Progenitor cell of endocrine pancreas (in vitro differentiated cells): ENCODE measurements at regions not wholly inside any gene's neighbourhood (a gene's known extent, or its start where the extent isn't known, plus 50 kb on each side); places are given as distances from the start of the nearest gene placed in this dataset.
A peak's percentile ranks its signal among the peaks of the same experiment; 100 is the strongest.

ENCODE experiments used
- DNase-seq: peaks from one replicate; pipeline ENCODE4 v3.0.0; 2021; ENCODE audit warnings: low spot score; ENCODE audit not compliant: unreplicated experiment
- H3K27ac Mint-ChIP-seq: 2 replicates; pipeline ENCODE4 v1.8.0; 2021; ENCODE audit warnings: mild to moderate bottlenecking, moderate library complexity, mixed read lengths
- H3K27me3 Mint-ChIP-seq: 2 replicates; pipeline ENCODE4 v1.8.0; 2021; ENCODE audit warnings: mixed read lengths
- H3K36me3 Mint-ChIP-seq: 2 replicates; pipeline ENCODE4 v1.8.0; 2022; ENCODE audit warnings: mixed read lengths; ENCODE audit not compliant: insufficient read depth
- H3K4me1 Mint-ChIP-seq: 2 replicates; pipeline ENCODE4 v1.8.0; 2021; ENCODE audit warnings: low read depth, mixed read lengths
- H3K4me3 Mint-ChIP-seq: 2 replicates; pipeline ENCODE4 v1.8.0; 2021; ENCODE audit warnings: low read depth, mild to moderate bottlenecking, moderate library complexity, mixed read lengths
- H3K9me3 Mint-ChIP-seq: 2 replicates; pipeline ENCODE4 v1.8.0; 2021; ENCODE audit warnings: low read depth, mixed read lengths
- TF ChIP-seq, protein P1 (sequence below): fragments of 200-600 bp; sonication (generic); IDR thresholded peaks from one replicate; pipeline ENCODE4 v1.5.0; 2021; ENCODE audit warnings: antibody characterized with exemption, mild to moderate bottlenecking; ENCODE audit not compliant: unreplicated experiment

DNA sequence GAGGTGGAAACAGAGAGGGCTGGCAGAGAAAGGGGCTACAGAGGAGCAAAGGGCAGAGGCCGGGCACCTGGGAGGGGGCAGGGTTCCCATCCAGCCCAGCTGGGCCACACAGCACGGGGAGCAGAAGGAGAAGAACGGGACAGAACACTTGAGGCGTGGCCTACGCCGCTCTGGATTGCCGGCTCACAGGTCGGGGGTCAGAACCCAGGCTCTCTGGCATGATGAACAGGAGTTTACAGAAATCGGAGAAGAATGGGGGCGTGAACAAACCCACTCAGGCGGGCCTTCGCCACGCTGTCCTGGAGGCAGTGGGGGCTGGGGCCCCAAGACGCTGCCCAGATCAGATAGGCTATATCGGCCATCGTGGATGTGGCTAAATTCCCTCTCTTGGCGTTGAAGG, 362.2 kb upstream of the SHH start:
- Mint-ChIP-seq H3K4me3 (no peak overlapping the region), H3K36me3 (no peaks in the 10 kb centered on the region), H3K27me3 (peaks cover 30% of the 10 kb centered on the region), H3K9me3 (no peaks in the 10 kb centered on the region), H3K4me1 (no peaks in the 10 kb centered on the region), H3K27ac (no peak overlapping the region)
- TF ChIP-seq, protein P1, sequence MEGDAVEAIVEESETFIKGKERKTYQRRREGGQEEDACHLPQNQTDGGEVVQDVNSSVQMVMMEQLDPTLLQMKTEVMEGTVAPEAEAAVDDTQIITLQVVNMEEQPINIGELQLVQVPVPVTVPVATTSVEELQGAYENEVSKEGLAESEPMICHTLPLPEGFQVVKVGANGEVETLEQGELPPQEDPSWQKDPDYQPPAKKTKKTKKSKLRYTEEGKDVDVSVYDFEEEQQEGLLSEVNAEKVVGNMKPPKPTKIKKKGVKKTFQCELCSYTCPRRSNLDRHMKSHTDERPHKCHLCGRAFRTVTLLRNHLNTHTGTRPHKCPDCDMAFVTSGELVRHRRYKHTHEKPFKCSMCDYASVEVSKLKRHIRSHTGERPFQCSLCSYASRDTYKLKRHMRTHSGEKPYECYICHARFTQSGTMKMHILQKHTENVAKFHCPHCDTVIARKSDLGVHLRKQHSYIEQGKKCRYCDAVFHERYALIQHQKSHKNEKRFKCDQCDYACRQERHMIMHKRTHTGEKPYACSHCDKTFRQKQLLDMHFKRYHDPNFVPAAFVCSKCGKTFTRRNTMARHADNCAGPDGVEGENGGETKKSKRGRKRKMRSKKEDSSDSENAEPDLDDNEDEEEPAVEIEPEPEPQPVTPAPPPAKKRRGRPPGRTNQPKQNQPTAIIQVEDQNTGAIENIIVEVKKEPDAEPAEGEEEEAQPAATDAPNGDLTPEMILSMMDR: no peak
- DNase-seq: no peak

DNA sequence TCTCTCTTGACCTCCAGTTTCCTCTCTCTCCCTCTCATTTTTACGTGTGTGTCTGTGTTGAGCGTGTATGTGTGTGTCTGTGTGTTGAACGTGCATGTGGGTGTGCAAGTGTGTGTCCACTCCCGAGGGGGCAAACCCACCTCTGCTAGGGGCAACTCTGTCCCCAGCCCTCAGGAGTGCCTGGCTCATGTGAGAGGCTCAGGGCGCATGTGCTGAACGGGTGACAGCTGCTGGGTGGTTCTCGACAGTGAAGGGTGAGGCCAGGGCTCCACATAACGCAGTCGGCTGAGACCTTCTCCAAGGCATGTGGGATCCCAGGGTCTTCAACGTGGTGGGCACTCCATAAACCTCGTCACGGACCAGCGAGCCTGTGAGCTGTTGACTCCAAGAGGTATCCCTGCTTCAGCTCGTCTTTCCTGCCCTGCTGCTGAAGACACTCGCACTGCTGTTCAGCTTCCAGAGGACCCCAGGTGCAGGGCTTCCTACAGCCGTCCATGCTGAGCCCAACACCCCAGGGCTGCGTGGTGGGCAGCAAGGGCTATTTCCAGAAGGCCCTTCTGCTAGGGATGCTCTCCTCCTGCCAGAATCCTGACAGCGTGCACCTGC, 361.6 kb upstream of the SHH start:
- Mint-ChIP-seq H3K4me1 (no peaks in the 10 kb centered on the region), H3K36me3 (no peaks in the 10 kb centered on the region), H3K4me3 (no peak overlapping the region), H3K27ac (no peak overlapping the region), H3K27me3 (peaks cover 24% of the 10 kb centered on the region), H3K9me3 (no peaks in the 10 kb centered on the region)
- TF ChIP-seq, protein P1: no peak
- no peak for DNase-seq

DNA sequence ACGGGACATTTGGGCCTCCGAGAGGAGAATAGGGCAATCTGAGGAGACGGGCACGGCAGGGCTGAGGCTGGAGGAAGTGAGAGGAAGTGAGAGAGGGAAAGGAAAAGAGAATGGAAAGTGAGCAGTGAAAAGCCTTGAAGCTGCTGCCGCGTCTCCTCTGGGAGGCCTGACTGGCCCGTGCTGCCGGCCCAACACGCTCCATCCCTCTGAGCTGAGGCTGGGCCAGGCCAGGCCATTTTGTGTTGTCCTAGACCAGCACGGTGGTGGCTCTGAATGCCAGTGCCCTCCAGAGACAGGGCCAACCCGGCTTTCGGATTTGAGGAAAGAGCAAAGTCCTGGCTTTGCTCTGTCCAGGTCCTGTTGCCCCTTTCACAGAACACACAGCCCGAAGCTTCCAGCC, 361.1 kb upstream of the SHH start:
- H3K4me3 Mint-ChIP-seq: no peak overlapping the region

DNA sequence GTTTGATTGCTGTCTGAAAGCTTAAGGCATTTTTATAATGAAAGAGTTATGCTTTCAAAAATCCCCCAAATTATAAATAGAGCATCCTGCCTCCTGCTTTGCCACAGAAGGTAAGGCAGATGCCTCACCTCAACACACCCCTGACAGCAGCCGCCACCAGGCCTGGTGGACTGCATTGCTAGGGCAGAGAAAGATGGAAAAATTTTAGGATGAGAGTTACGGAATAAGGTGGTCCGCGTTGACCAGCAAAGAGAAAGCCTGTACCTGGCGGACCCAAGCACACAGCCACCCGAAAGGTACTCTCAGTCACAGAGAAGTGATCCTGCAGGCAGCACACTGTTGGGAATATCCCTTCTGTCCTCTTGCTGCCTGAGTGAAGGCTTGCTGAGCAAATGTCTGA, 360.4 kb upstream of the SHH start:
- Mint-ChIP-seq H3K4me1 (no peaks in the 10 kb centered on the region), H3K27me3 (peaks cover 21% of the 10 kb centered on the region), H3K36me3 (no peaks in the 10 kb centered on the region), H3K9me3 (no peaks in the 10 kb centered on the region), H3K4me3 (no peak overlapping the region), H3K27ac (peak overlapping the region; percentile 62)
- TF ChIP-seq, protein P1: no peak
- DNase-seq: no peak

More for the DNA sequence above, 361.1 kb upstream of the SHH start:
- no peak for DNase-seq
- no peaks in the 10 kb centered on the region for H3K9me3 Mint-ChIP-seq
- H3K36me3 Mint-ChIP-seq: no peaks in the 10 kb centered on the region
- H3K4me1 Mint-ChIP-seq: no peaks in the 10 kb centered on the region
- TF ChIP-seq, protein P1: no peak
- H3K27me3 Mint-ChIP-seq: peaks cover 20% of the 10 kb centered on the region
- no peak overlapping the region for H3K27ac Mint-ChIP-seq

DNA sequence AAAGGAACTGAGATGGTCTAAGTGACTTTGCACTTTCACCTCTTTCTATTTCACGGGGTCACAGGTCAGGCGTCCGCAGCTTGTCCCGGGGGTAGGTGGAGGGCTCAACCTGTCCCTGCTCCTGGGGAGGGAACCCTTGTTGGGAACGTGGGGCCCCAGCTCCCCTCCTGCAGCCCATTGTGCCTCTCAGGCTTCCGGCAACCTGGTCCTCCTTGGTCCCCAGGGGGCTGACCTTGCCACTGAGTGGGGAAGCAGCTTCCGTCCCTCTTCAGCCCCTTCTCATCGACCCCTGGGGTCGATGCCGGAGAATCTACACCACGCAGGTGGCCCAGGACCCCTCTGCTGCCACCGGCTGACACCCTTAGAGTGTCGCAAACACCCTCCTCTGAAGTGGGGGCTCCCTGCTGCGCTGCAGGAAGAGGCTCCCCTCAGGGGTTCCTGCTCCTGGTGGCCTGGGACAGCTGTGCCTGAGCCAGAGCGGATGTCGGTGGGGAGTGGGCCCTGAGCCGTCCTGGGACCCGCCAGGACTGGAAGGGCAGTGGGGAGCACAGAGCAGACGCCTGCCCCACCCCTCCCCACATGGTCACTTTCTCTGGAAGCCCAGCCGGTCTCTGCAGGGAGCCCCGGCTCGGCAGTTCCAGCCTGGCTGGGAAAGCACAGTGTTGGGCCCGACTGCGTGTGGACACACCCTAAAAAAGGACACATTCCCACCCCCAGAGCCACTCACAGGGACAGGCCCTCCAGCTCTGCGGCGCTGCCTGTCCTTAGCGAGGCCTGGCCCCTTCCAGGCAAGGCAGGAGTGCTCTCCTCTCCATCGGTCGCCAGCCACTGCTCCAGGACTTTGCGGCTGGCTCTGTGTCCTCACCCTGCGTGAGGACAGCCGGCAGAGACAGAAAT, 357.5 kb upstream of the SHH start:
- TF ChIP-seq, protein P1: no peak
- Mint-ChIP-seq H3K36me3 (no peaks in the 10 kb centered on the region), H3K9me3 (peaks cover 5% of the 10 kb centered on the region), H3K4me3 (no peak overlapping the region), H3K4me1 (no peaks in the 10 kb centered on the region), H3K27me3 (peaks cover 34% of the 10 kb centered on the region), H3K27ac (no peak overlapping the region)
- DNase-seq: no peak
